Glomerular visceral epithelial cell (primary cell): ENCODE measurements at regions not wholly inside any gene's neighbourhood (a gene's known extent, or its start where the extent isn't known, plus 50 kb on each side); places are given as distances from the start of the nearest gene placed in this dataset.

Source experiments
- DNase-seq: peaks from one replicate; pipeline ENCODE4 v3.0.0-alpha.2; 2016; ENCODE audit errors: extremely low spot score

DNA sequence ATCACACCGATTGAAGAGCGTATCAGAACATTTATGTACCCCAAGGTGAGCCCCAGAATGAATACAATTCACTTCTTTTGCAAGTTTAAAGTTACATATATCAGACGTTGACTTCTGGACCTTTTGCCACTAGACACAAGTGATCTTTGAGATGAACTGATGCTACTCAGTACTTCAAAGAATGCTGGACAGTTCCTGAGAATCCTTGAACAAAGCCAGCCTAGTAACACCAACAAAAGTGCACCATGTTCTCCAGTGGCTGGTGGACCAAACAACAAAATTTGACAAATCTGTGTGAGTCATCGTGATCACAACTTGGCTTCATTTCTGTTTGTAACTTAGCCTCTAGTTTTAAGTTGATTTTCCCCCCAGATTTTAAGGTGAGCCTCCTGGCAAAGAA lies 355.7 kb downstream of the SOX2 start:
- DNase-seq, result no peak

DNA sequence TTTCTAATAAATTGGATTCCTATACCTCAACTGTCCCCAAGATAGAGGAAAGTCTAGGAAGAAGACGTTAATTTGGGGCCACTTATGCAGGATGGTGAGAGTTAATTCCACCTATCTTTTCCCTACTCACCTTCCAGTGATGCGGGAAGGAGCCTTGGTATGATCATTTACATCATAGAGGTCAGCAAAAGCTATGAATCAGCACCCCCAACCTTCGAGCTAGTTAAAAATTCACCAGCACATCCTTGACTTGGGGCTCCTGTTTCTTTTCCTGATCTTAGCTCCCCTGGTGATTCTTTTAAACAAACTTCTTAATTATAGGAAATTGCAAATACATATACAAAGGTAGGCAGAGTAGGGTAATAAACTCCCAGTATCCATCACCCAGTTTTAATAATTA lies 366.6 kb downstream of the SOX2 start:
- peak; percentile 51 for DNase-seq

DNA sequence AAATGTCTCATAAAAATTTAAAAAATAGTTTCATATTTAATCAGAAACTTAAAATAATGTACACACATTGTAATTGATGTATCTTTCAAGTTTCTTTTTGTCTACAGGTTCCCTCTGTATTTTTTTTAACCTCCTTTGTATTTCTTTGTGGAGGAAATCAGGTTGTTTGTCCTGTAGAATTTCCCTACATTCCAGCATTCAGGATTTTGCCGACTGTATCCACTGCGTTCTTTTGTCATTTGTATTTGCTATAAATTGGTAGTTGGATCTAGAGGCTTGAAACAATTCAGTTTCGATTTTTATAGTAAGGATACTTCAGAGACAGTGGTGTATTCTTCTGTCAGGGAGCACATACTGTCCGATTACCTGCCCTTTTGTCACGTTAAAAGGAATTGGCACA lies 367.2 kb downstream of the SOX2 start:
- DNase-seq, result no peak

DNA sequence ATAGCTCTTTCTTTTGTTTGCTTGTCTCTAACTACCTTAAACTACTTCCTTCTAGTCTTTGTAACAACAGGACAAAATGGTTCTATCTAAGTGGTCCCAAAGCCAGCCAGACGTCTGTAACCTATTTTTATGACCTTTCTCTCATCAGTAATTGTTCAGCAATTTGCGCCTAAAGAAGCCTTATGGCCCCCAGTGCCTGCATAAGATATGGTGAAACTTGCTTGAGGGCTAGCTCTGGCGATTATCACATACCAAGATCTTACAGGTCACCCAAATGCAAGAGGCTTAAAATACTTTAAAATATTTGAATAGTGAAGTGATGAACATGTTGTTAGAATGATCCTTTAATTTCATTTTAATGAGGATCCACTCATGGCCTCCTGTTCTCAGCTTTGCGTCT lies 369.4 kb downstream of the SOX2 start:
- no peak for DNase-seq

DNA sequence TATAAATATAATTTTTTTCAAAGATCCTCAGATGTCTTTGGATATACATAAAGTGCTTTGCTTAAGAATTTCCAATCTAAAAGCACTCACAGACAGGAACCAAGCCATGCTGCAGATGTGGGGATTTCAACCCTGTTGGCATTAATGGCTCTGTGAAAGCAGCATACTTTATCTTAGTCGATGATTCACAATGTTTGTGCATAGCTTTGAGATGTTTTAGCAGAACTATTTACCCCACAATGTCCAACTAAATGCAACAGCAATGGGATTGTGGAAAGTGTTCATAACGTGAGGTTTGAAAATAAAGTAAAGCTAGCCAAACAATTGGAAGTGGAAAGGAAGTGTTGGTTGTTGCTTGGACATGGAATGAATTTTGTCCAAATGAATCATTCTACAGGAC lies 371.4 kb downstream of the SOX2 start:
- DNase-seq, result no peak

DNA sequence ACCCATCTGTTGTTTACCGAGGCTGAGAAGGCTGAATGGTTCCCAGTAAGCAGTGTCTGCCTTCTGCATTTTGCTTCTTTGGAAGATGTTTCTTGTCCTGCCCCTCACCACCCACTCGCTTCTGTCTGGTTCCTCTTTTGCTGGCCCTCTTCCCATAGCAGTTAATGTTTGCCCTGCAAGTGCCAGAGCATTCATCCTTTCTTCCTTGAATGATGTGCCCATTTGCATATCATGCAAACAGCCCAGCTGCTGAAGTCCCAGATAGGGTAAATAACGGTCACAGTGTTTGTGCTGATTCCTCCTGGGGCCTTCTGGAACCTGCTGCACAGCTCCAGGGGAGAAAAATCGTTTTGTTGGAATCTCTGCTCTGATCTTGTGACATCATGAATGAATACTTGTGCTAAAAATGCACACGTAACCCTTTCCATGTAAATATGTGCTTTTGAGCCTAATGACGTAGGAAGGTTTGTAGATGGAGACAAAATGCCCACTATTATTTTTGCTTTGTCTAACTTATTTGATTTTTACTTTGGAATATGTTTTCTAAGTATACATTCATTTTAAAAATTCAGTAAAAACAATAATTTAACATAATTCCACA lies 381.0 kb downstream of the SOX2 start:
- peak; percentile 35 for DNase-seq

DNA sequence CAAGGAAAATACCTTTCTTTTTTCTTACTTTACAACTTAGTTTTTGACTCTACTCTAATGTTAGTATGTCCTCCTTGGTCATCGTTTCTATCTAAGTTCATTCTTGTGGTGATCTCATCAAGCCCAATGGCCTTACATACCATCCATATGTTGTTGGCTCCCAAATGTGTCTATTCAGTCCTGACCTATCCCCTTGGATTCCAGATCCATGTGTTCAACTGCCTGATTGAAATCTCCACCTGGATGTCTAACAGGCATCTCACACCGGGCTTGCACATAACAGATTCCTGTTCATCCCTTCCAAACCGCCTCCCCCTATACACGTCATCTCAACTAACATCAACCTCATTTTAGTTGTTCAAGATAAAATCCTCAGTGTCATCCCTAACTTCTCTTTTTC lies 382.6 kb downstream of the SOX2 start:
- no peak for DNase-seq

DNA sequence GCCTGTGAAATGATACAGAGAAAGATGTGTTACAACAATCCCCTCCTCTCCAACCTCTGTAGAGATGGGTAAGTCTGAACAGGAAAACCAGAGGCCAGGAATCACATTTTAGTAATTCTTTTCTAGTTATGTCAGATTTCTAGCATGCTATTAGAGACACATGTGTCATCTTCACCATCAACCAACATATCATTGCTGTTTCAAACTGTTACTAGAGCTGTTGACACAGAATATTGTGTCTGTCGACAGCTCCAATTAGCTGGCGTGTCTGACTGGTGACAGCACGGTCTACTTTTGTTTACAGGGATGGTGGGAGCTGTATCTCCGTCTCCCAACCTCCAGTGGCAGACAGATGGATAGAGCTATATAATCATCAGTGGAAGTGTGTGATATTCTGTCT lies 393.2 kb downstream of the SOX2 start:
- no peak for DNase-seq

DNA sequence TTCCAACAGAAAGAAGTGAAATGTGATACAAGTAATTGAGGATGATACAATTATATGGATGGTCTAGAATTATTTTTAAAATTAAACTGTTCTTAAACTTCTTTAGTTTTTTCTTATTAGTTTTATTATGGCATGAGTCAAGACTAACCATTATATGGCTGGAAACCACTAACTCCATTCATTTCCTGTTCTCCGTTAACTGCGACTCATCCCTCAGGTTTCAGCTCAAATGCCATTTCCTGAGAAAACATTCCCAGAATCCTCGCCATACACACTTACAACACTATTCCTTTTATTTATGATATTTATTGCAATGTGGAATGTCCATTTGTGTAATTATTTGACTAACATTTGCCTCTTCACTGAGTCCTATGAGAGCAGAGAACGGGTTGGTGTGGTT lies 394.1 kb downstream of the SOX2 start:
- DNase-seq, result peak; percentile 22

DNA sequence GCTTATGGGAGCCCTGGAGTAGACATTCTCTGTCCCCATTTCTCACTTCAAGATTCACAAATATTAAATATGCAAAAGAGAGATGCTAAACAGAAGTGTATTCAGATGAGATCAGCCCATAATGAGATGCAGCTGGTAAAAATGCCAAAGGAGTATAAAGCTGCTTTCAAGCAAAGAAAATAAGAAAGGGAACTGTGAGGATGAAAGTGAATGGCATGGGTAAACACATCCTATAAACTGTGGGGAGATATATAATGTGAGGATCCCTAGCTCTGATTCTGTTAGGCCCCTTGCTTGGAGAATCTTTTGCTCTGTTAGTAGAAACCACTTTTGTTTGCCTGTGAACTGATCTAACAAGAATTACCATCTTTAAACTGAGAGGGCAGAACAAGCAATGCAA lies 396.6 kb downstream of the SOX2 start:
- DNase-seq, result no peak

DNA sequence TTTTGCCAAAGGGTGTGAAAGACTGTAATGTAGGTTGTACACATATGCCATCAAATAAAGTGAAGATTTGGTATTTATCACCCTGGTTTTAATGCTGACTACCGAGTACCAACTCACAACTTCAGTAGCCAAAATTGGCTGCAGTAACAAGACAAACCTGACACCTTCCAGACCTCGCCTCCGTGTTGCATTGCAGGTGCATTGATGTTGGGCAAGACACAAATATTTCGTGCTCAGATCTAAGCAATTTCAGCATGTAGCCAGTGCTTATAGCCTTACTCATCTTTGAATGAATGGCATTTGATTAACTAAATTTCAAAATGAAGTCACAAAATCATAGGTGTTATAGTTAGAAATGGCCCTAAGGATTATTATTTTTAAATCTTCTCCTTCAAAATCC lies 400.2 kb downstream of the SOX2 start:
- DNase-seq, result no peak

DNA sequence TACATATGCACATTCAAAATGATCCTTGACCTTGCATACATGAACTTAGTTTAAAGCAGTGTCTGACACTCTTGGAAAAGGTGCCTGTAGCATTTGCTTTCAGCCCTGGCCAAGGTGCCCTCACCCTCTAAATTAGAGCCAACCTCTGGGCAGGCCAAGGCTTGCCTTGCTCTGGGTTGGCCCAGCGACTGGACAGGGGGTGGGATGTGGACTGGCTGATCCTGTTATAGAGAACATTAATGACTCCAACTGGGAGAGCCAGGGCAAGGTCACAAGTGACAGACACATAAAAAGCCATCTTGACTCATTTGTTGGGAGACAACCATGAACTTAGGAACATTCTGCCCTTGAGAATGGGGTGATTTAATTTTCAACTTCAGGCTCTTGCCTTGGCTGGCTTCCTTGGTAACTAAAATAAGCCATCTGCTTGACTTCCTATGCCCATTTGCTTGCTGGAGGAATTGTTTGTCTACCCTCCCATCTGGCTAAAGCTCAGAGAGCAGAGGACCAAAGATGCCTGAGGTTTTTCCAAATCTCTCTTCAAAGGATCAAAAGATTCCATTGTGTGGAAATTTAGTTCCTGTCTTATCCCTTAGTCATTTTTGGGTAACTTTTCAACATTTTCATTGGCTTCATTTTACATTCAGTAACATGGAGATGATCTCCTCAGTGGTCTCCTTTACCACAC lies 403.7 kb downstream of the SOX2 start:
- no peak for DNase-seq

DNA sequence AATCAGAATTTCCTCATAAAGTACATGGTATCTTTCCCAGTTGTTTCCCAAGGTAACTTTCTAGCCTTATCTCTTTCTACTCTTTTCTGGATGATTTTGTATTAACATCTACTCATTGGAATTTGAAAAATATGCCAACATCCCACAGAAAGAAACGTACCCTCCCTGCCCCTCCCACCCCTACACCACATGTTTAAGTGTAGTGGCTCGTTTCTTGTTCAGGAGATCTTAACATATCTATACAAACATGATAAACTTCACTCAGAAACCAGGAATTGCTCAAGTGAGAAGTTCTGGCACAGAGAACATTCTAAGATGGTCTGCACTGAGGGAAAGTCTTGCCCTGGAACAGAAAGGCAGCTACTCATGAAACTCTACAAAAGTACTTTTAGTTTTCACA lies 404.7 kb downstream of the SOX2 start:
- no peak for DNase-seq

DNA sequence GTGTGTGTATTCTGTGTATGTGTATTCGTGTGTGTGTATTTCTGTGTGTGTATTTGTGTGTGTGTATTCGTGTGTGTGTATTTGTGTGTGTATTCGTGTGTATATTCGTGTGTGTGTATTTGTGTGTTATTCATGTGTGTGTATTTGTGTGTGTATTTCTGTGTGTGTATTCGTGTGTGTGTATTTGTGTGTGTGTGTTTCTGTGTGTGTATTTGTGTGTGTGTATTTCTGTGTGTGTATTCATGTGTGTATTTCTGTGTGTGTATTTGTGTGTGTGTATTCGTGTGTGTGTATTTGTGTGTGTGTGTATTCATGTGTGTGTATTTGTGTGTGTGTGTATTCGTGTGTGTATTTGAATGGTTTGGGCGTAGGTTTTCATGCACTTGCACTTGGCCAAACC lies 405.4 kb downstream of the SOX2 start:
- no peak for DNase-seq

DNA sequence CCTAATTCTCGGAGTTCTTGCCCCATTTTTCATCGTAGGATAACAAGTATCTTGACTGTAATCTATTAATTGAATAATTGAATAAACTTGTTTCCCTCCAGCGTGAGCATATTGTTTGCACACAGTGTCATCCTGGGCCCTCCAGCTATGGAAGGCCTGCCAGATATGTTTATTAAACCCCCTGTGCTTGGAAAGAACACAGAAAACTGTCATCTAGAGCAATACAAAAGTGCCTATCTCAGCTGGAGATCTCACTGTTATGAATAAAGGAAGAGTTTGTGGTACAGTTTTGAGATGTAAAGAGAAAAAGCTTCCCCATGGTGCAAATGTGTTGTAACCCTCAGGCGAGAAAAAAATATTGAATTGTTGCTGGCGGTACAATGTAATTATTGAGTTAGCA lies 405.9 kb downstream of the SOX2 start:
- no peak for DNase-seq

DNA sequence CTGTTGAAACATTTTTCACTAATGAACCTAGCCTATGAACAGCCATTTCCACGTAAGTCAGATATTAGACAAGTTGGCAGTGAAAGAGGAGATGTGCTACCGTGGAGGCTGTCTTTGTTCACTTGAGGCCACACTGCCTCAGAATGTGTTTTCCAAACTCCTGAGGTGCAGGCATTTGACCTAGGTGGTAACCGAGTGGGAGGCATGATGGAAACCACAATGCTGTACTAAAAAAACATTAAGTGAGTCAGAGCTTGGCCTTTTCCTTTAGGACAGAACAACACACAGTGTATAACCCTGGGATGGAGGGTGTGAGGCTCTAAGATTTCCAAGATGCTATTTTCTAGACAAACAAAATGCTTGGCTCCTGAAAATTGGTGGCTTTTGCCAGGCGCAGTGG lies 406.3 kb downstream of the SOX2 start:
- peak; percentile 61 for DNase-seq

DNA sequence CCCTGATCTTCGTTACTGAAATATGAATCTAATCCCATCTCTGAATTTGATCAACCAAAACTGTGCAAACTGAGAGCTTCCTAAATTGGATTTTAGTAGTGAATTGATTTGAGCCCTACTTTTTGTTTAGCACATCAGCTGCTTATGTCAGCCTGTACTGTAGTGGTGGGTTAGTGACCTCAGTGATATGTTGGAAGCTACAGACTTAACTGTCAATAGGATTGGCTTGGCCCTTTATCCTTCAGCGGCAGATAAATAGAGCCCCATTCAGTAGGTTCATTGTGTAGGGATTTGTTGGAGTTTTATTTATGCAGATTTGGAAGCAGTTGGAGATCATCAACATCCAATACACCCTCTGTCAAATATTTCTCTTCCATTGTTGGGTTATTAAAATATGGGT lies 409.7 kb downstream of the SOX2 start:
- DNase-seq, result no peak

DNA sequence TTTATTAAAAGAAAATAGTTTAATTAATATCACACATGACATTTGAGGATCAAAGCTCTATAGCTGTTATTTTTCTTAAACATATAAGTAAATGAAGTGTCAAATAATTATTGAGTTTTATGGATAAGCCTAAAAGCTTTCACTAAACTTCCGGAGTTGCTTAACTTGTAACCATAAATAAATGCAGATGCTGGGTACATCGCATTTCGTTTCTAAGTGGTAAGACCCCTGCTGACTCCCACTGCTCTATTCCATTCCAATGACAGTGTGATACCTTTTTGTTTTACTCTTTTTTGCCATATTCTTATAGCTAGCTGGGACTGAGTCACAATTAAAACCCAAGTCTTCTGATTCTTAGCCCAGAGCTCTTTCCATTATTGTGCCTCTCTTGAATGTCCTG lies 411.1 kb downstream of the SOX2 start:
- no peak for DNase-seq

DNA sequence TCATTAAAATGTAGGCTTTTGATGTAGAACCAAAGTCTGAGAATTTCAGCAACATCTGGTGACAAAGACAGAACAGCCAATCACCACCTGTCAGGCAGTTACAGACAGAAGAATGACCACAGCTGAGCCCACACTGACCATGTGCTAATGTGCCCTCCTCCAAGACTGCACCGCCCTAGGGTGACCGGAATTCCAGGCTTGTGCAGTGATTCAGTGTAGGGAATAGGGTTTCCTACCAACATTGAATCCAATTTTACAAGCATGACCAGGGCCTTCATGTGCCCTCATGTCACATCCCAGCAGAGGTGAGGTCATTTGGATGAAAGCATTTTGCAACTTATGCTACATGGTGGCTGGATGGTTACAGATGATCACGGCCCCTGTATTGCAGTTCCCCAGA lies 412.5 kb downstream of the SOX2 start:
- DNase-seq, result no peak

DNA sequence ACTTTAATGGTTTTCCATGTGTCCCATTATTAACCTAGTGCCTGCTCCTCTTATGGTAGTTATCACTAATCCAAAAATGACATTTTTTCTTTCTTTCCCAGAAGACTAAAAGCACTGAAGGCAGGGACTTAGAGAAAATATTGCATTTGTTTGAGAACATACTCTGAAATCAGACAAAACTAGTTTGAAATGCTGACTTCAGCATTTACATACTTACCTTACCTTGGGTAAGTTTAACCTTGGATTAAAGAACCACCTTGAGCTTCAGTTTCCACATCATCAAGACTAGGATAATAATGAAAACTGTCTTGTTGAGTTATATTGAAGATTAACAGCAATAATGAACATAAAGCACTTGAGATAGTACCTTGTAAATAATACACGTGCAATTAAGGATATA lies 413.0 kb downstream of the SOX2 start:
- no peak for DNase-seq

DNA sequence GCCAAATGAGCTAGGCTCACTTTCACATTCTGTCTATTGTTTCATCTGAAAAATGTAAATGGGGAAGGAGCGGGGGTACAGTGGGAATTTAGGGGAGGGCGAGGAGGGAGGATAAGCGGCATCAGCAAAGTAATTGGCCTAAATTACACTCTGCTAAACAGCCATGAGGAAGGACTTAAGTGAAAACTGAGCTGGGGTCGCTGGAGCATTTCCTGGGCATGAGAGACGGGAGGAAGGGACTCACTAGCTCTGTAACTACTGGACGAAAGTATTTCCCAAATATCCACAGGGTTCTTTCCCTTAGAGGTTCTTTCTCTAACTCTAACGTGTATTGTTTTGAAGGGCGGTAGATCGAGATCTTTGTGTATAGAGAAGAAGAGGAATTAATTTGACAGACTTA lies 418.0 kb downstream of the SOX2 start:
- no peak for DNase-seq

DNA sequence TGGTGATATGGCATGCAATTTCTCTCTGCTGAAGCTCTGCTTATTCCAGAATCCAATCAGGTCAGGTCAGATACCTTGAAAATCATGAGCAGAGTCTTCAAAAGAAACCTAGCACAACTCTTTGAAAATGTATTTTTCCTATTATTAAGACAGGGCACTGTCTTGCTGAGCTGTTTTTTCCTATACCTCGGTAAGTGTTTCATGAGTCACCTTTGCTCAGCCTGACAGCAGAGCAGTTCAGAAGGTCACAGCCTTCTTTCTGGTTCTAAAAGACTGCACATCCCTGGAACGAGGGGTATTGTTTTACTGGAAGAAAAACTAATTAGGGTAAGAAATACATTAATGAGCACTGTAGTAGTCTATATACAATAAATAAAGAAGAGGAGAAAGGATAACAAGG lies 422.0 kb downstream of the SOX2 start:
- no peak for DNase-seq

DNA sequence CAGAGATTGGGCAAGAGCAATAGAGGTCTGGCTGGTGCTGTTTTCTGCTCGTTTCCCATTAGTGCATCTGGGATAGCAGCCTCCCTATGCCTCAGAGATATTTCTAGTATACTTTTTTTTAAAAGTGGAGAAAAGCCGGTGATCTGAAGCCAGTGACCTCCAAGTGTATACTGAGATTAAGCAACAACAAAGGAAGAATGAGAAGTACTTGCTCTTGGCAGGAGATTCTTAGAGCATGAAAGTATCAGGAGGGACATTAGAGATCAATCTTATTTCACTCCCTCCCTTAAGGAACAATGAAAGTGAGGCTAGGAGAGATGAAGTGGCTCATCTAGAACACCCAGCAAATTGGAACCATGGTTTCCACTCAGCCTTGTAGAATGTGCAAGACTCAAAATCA lies 423.3 kb downstream of the SOX2 start:
- no peak for DNase-seq
